DMS53 treated with DMSO at 0.1 percent for 48 hours (cell line): ENCODE measurements at regions not wholly inside any gene's neighbourhood (a gene's known extent, or its start where the extent isn't known, plus 50 kb on each side); places are given as distances from the start of the nearest gene placed in this dataset.
A peak's percentile ranks its signal among the peaks of the same experiment; 100 is the strongest.
"Not testable (repeated sequence)": the region's sequence is repeated elsewhere in the genome, so short reads cannot be mapped to it uniquely, and the experiment has no call there.

Experiments used
- DNase-seq: peaks from one replicate; lab custom pipeline; 2025; ENCODE audit not compliant: unreplicated experiment; lab: John Stamatoyannopoulos, UW

- not testable (repeated sequence) for DNase-seq
Observed at GRCh38 chr21:31819692-31820091, 53.1 kb upstream of the HUNK start.

- not testable (repeated sequence) for DNase-seq
Observed at GRCh38 chr21:31814356-31814755, 58.5 kb upstream of the HUNK start.

- no peak for DNase-seq
Observed at GRCh38 chr21:31813862-31814261, 59.0 kb upstream of the HUNK start.

GRCh38 chr21:31804008-31804394, 68.8 kb upstream of the HUNK start:
- no peak for DNase-seq

GRCh38 chr21:31803039-31804007, 69.5 kb upstream of the HUNK start:
- DNase-seq: no peak

GRCh38 chr21:31802331-31802730, 70.4 kb upstream of the SCAF4 start:
- DNase-seq: no peak

- DNase-seq: no peak
Observed at GRCh38 chr21:31801551-31802219, 69.8 kb upstream of the SCAF4 start.

- no peak for DNase-seq
Observed at GRCh38 chr21:31798842-31799704, 67.2 kb upstream of the SCAF4 start.

- no peak for DNase-seq
Observed at GRCh38 chr21:31795992-31796391, 64.1 kb upstream of the SCAF4 start.

- not testable (repeated sequence) for DNase-seq
Observed at GRCh38 chr21:31790420-31790819, 58.5 kb upstream of the SCAF4 start.

- no peak for DNase-seq
Observed at GRCh38 chr21:31788581-31788980, 56.7 kb upstream of the SCAF4 start.

GRCh38 chr21:31787691-31788090, 55.8 kb upstream of the SCAF4 start:
- not testable (repeated sequence) for DNase-seq

GRCh38 chr21:31786164-31786920, 54.4 kb upstream of the SCAF4 start:
- no peak for DNase-seq

GRCh38 chr21:31785237-31786163, 53.6 kb upstream of the SCAF4 start:
- DNase-seq: peak; percentile 28

- DNase-seq: no peak
Observed at GRCh38 chr21:31781737-31782136, 49.8 kb upstream of the SCAF4 start.
